ENCODE measurements at regions not wholly inside any gene's neighbourhood (a gene's known extent, or its start where the extent isn't known, plus 50 kb on each side); places are given as distances from the start of the nearest gene placed in this dataset.

DNA sequence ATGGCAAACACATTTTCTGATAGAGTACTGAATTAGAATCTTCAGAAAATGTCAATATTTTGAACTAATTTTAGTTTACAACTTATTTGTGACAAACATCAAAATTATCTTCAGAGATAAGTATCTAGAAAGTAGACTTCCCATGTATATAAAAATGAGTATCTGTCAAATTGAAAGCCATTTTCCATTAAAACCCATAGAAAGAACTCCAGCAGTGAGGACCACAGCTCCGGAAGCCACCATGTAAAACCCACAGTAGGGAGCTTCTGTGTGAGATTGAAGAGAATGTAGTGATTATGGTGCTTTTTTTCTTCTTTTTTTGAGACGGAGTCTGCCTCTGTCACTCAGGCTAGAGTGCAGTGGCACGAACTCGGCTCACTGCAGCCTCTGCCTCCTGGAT, 687.0 kb downstream of the TYW1 start:
- Mint-ChIP-seq H3K27ac (no peak overlapping the region), H3K36me3 (no peaks in the 10 kb centered on the region), H3K4me3 (no peak overlapping the region), H3K9me3 (peaks cover 0 to 9% (median 6%) of the 10 kb centered on the region in 8 donors), H3K4me1 (no peaks in the 10 kb centered on the region), H3K27me3 (no peaks in the 10 kb centered on the region)
- DNase-seq, result no peak
- no peaks in the 10 kb centered on the region for H3K36me3 ChIP-seq (ENCODE audit: insufficient read depth, low read length)
- H3K27me3 ChIP-seq (ENCODE audit: insufficient read depth, low read length), result no peaks in the 10 kb centered on the region
- intact Hi-C loops (cut with micrococcal nuclease), result no loop called here
- no peak overlapping the region for H3K27ac ChIP-seq (ENCODE audit: low read depth, low read length)
- H3K9me3 ChIP-seq (ENCODE audit: control insufficient read depth in 1 of 2, low read length in 2 of 2), result no peaks in the 10 kb centered on the region
- ChIA-PET POLR2A (ENCODE audit: partially characterized antibody) (no interaction called here), CTCF (ENCODE audit: partially characterized antibody) (no interaction called here)
- H3K4me1 ChIP-seq (ENCODE audit: insufficient read depth, low read length), result no peaks in the 10 kb centered on the region
- no peak overlapping the region for H3K4me3 ChIP-seq (ENCODE audit: low read length in 2 of 2)

DNA sequence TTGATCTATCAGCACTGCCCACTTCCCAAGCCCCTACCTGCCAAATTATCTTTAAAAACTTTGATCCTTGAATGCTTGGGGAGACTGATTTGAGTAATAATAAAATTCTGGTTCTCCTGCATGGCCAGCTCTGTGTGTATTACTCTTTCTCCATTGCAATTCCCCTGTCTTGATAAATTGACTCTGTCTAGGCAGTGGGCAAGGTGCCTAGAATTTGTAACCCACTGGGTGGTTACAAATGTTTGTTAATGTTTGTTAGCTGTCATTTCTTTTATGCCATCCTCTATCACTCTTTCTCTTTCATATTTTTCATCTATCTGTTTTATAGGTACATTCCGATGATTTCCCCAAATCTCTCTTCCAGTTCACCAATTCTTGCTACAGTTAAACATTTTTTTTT, 694.1 kb downstream of the TYW1 start:
- CTCF ChIA-PET (ENCODE audit: partially characterized antibody), result no interaction called here

GRCh38 chr7:67692425-67692824, 695.8 kb downstream of the TYW1 start:
- H3K36me3 ChIP-seq (ENCODE audit: insufficient read depth, low read length), result no peaks in the 10 kb centered on the region
- no peaks in the 10 kb centered on the region for H3K4me1 Mint-ChIP-seq
- no peak overlapping the region for H3K4me3 ChIP-seq (ENCODE audit: low read length in 2 of 2)
- CTCF ChIA-PET (ENCODE audit: partially characterized antibody), result no interaction called here
- no peak overlapping the region for H3K27ac ChIP-seq (ENCODE audit: low read depth, low read length)
- no peak overlapping the region for H3K4me3 Mint-ChIP-seq
- H3K27ac Mint-ChIP-seq, result no peak overlapping the region
- intact Hi-C loops (cut with micrococcal nuclease), result no loop called here
- H3K36me3 Mint-ChIP-seq, result no peaks in the 10 kb centered on the region
- H3K27me3 ChIP-seq (ENCODE audit: insufficient read depth, low read length), result no peaks in the 10 kb centered on the region
- H3K9me3 ChIP-seq (ENCODE audit: control insufficient read depth in 1 of 2, low read length in 2 of 2), result no peaks in the 10 kb centered on the region
- H3K27me3 Mint-ChIP-seq, result no peaks in the 10 kb centered on the region
- DNase-seq, result no peak
- peaks cover 3 to 29% (median 13%) of the 10 kb centered on the region in 8 donors for H3K9me3 Mint-ChIP-seq
- POLR2A ChIA-PET (ENCODE audit: partially characterized antibody), result no interaction called here
- no peaks in the 10 kb centered on the region for H3K4me1 ChIP-seq (ENCODE audit: insufficient read depth, low read length)

More for the DNA sequence above, 694.1 kb downstream of the TYW1 start:
- intact Hi-C loops (cut with micrococcal nuclease), result no loop called here
- Mint-ChIP-seq H3K36me3 (no peaks in the 10 kb centered on the region), H3K27ac (no peak overlapping the region), H3K4me3 (no peak overlapping the region), H3K27me3 (no peaks in the 10 kb centered on the region), H3K9me3 (peaks cover 3 to 21% (median 9%) of the 10 kb centered on the region in 8 donors), H3K4me1 (no peaks in the 10 kb centered on the region)
- no peak overlapping the region for H3K4me3 ChIP-seq (ENCODE audit: low read length in 2 of 2)
- POLR2A ChIA-PET (ENCODE audit: partially characterized antibody), result no interaction called here
- no peaks in the 10 kb centered on the region for H3K4me1 ChIP-seq (ENCODE audit: insufficient read depth, low read length)
- no peaks in the 10 kb centered on the region for H3K9me3 ChIP-seq (ENCODE audit: control insufficient read depth in 1 of 2, low read length in 2 of 2)
- DNase-seq, result no peak
- no peak overlapping the region for H3K27ac ChIP-seq (ENCODE audit: low read depth, low read length)
- H3K27me3 ChIP-seq (ENCODE audit: insufficient read depth, low read length), result no peaks in the 10 kb centered on the region
- no peaks in the 10 kb centered on the region for H3K36me3 ChIP-seq (ENCODE audit: insufficient read depth, low read length)

GRCh38 chr7:67696124-67696523, 699.5 kb downstream of the TYW1 start:
- Mint-ChIP-seq H3K27me3 (no peaks in the 10 kb centered on the region), H3K9me3 (peaks cover under 1 to 35% (median 12%) of the 10 kb centered on the region in 8 donors), H3K4me3 (no peak overlapping the region), H3K27ac (no peak overlapping the region), H3K4me1 (no peaks in the 10 kb centered on the region), H3K36me3 (no peaks in the 10 kb centered on the region)
- ChIA-PET CTCF (ENCODE audit: partially characterized antibody) (no interaction called here), POLR2A (ENCODE audit: partially characterized antibody) (no interaction called here)
- no peaks in the 10 kb centered on the region for H3K36me3 ChIP-seq (ENCODE audit: insufficient read depth, low read length)
- no peak for DNase-seq
- intact Hi-C loops (cut with micrococcal nuclease), result no loop called here
- H3K4me1 ChIP-seq (ENCODE audit: insufficient read depth, low read length), result no peaks in the 10 kb centered on the region
- no peaks in the 10 kb centered on the region for H3K27me3 ChIP-seq (ENCODE audit: insufficient read depth, low read length)
- H3K9me3 ChIP-seq (ENCODE audit: control insufficient read depth in 1 of 2, low read length in 2 of 2), result no peaks in the 10 kb centered on the region
- H3K4me3 ChIP-seq (ENCODE audit: low read length in 2 of 2), result no peak overlapping the region
- H3K27ac ChIP-seq (ENCODE audit: low read depth, low read length), result no peak overlapping the region

- no peaks in the 10 kb centered on the region for H3K36me3 Mint-ChIP-seq
- CTCF ChIA-PET (ENCODE audit: partially characterized antibody), result no interaction called here
- H3K4me3 Mint-ChIP-seq, result no peak overlapping the region
Observed at GRCh38 chr7:67696878-67697277, 700.2 kb downstream of the TYW1 start.

DNA sequence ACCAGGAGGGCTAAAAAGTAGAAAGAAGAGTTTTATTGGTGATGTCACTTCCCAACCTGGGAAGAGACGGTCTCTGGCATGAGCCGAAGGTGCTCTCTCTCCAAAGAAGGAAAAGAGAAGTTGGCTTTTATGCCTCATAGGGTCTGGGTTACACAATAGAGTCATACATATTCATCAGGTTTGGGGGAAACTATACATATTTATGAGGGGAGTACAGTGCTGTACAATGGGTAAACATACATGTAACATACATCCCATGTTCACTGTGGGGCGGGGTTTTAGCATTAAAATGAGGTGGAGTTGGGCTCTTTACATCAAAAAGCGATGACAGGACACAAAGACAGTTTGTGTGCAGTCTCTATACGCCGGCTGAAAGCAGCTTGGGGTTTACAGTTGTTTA, 701.7 kb downstream of the TYW1 start:
- Mint-ChIP-seq H3K9me3 (peaks cover 2 to 42% (median 16%) of the 10 kb centered on the region in 8 donors), H3K36me3 (no peaks in the 10 kb centered on the region), H3K27ac (no peak overlapping the region), H3K4me3 (no peak overlapping the region), H3K27me3 (no peaks in the 10 kb centered on the region), H3K4me1 (no peaks in the 10 kb centered on the region)
- no peak overlapping the region for H3K4me3 ChIP-seq (ENCODE audit: low read length in 2 of 2)
- no peaks in the 10 kb centered on the region for H3K27me3 ChIP-seq (ENCODE audit: insufficient read depth, low read length)
- no peaks in the 10 kb centered on the region for H3K4me1 ChIP-seq (ENCODE audit: insufficient read depth, low read length)
- ChIA-PET CTCF (ENCODE audit: partially characterized antibody) (no interaction called here), POLR2A (ENCODE audit: partially characterized antibody) (no interaction called here)
- no peak overlapping the region for H3K27ac ChIP-seq (ENCODE audit: low read depth, low read length)
- H3K36me3 ChIP-seq (ENCODE audit: insufficient read depth, low read length), result no peaks in the 10 kb centered on the region
- intact Hi-C loops (cut with micrococcal nuclease), result no loop called here
- H3K9me3 ChIP-seq (ENCODE audit: control insufficient read depth in 1 of 2, low read length in 2 of 2), result no peaks in the 10 kb centered on the region
- no peak for DNase-seq

More at GRCh38 chr7:67696878-67697277, 700.2 kb downstream of the TYW1 start:
- Mint-ChIP-seq H3K9me3 (peaks cover 0 to 41% (median 14%) of the 10 kb centered on the region in 8 donors), H3K27ac (no peak overlapping the region), H3K4me1 (no peaks in the 10 kb centered on the region), H3K27me3 (no peaks in the 10 kb centered on the region)
- no peak overlapping the region for H3K27ac ChIP-seq (ENCODE audit: low read depth, low read length)
- POLR2A ChIA-PET (ENCODE audit: partially characterized antibody), result no interaction called here
- no peak for DNase-seq
- no peaks in the 10 kb centered on the region for H3K4me1 ChIP-seq (ENCODE audit: insufficient read depth, low read length)
- intact Hi-C loops (cut with micrococcal nuclease), result no loop called here
- H3K36me3 ChIP-seq (ENCODE audit: insufficient read depth, low read length), result no peaks in the 10 kb centered on the region
- no peak overlapping the region for H3K4me3 ChIP-seq (ENCODE audit: low read length in 2 of 2)
- no peaks in the 10 kb centered on the region for H3K9me3 ChIP-seq (ENCODE audit: control insufficient read depth in 1 of 2, low read length in 2 of 2)
- no peaks in the 10 kb centered on the region for H3K27me3 ChIP-seq (ENCODE audit: insufficient read depth, low read length)

- no peaks in the 10 kb centered on the region for H3K36me3 ChIP-seq (ENCODE audit: insufficient read depth, low read length)
- no peaks in the 10 kb centered on the region for H3K4me1 Mint-ChIP-seq
- DNase-seq, result no peak
- POLR2A ChIA-PET (ENCODE audit: partially characterized antibody), result no interaction called here
- H3K9me3 ChIP-seq (ENCODE audit: control insufficient read depth in 1 of 2, low read length in 2 of 2), result no peaks in the 10 kb centered on the region
- H3K9me3 Mint-ChIP-seq, result peaks cover 6 to 25% (median 17%) of the 10 kb centered on the region in 8 donors
- no peak overlapping the region for H3K4me3 ChIP-seq (ENCODE audit: low read length in 2 of 2)
- H3K27ac Mint-ChIP-seq, result no peak overlapping the region
- H3K4me1 ChIP-seq (ENCODE audit: insufficient read depth, low read length), result no peaks in the 10 kb centered on the region
- no peak overlapping the region for H3K4me3 Mint-ChIP-seq
- no peaks in the 10 kb centered on the region for H3K36me3 Mint-ChIP-seq
- no peaks in the 10 kb centered on the region for H3K27me3 ChIP-seq (ENCODE audit: insufficient read depth, low read length)
- CTCF ChIA-PET (ENCODE audit: partially characterized antibody), result no interaction called here
- H3K27ac ChIP-seq (ENCODE audit: low read depth, low read length), result no peak overlapping the region
- intact Hi-C loops (cut with micrococcal nuclease), result no loop called here
- peaks cover 0 to 3% of the 10 kb centered on the region in 2 donors for H3K27me3 Mint-ChIP-seq
Observed at GRCh38 chr7:67705850-67706249, 709.2 kb downstream of the TYW1 start.

- no peaks in the 10 kb centered on the region for H3K4me1 ChIP-seq (ENCODE audit: insufficient read depth, low read length)
- Mint-ChIP-seq H3K27me3 (peaks cover 0 to 3% of the 10 kb centered on the region in 2 donors), H3K9me3 (peaks cover 4 to 29% (median 16%) of the 10 kb centered on the region in 8 donors), H3K4me3 (no peak overlapping the region), H3K27ac (no peak overlapping the region), H3K4me1 (no peaks in the 10 kb centered on the region), H3K36me3 (no peaks in the 10 kb centered on the region)
- no peaks in the 10 kb centered on the region for H3K9me3 ChIP-seq (ENCODE audit: control insufficient read depth in 1 of 2, low read length in 2 of 2)
- ChIA-PET CTCF (ENCODE audit: partially characterized antibody) (no interaction called here), POLR2A (ENCODE audit: partially characterized antibody) (no interaction called here)
- no peaks in the 10 kb centered on the region for H3K36me3 ChIP-seq (ENCODE audit: insufficient read depth, low read length)
- no peak overlapping the region for H3K27ac ChIP-seq (ENCODE audit: low read depth, low read length)
- intact Hi-C loops (cut with micrococcal nuclease), result no loop called here
- no peak overlapping the region for H3K4me3 ChIP-seq (ENCODE audit: low read length in 2 of 2)
- H3K27me3 ChIP-seq (ENCODE audit: insufficient read depth, low read length), result no peaks in the 10 kb centered on the region
- no peak for DNase-seq
Observed at GRCh38 chr7:67711706-67712105, 715.1 kb downstream of the TYW1 start.
